Progenitor cell of endocrine pancreas (in vitro differentiated cells): ENCODE measurements at regions not wholly inside any gene's neighbourhood (a gene's known extent, or its start where the extent isn't known, plus 50 kb on each side); places are given as distances from the start of the nearest gene placed in this dataset.

Experiments used
- DNase-seq: peaks from one replicate; pipeline ENCODE4 v3.0.0; 2021; ENCODE audit warnings: low spot score; ENCODE audit not compliant: unreplicated experiment
- H3K27ac Mint-ChIP-seq: 2 replicates; pipeline ENCODE4 v1.8.0; 2021; ENCODE audit warnings: mild to moderate bottlenecking, moderate library complexity, mixed read lengths
- H3K27me3 Mint-ChIP-seq: 2 replicates; pipeline ENCODE4 v1.8.0; 2021; ENCODE audit warnings: mixed read lengths
- H3K36me3 Mint-ChIP-seq: 2 replicates; pipeline ENCODE4 v1.8.0; 2022; ENCODE audit warnings: mixed read lengths; ENCODE audit not compliant: insufficient read depth
- H3K4me1 Mint-ChIP-seq: 2 replicates; pipeline ENCODE4 v1.8.0; 2021; ENCODE audit warnings: low read depth, mixed read lengths
- H3K4me3 Mint-ChIP-seq: 2 replicates; pipeline ENCODE4 v1.8.0; 2021; ENCODE audit warnings: low read depth, mild to moderate bottlenecking, moderate library complexity, mixed read lengths
- H3K9me3 Mint-ChIP-seq: 2 replicates; pipeline ENCODE4 v1.8.0; 2021; ENCODE audit warnings: low read depth, mixed read lengths
- TF ChIP-seq, protein P1 (sequence below): fragments of 200-600 bp; sonication (generic); IDR thresholded peaks from one replicate; pipeline ENCODE4 v1.5.0; 2021; ENCODE audit warnings: antibody characterized with exemption, mild to moderate bottlenecking; ENCODE audit not compliant: unreplicated experiment

DNA sequence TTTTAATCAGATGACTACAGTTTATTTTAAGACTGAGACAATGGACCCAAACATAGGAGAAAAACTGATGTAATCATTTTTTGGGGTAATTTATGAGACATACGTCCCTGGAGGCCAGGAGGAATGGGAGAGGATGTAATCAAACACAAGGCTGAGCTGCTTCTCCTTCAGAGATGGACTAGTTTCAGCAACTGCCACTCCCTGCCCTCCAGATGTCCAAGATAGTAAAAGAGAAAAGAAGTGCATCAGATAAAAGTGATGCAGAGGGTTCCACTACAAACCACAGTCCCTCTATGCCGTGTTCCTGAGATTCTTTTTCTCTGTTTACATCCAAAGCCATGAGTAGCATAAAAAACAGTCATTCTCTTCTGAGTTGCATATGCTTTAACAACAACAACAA, 101.1 kb downstream of the DACT1 start:
- no peaks in the 10 kb centered on the region for H3K9me3 Mint-ChIP-seq
- H3K4me1 Mint-ChIP-seq, result peaks cover 13% of the 10 kb centered on the region
- no peaks in the 10 kb centered on the region for H3K36me3 Mint-ChIP-seq
- DNase-seq, result no peak
- H3K4me3 Mint-ChIP-seq, result no peak overlapping the region
- TF ChIP-seq, protein P1, sequence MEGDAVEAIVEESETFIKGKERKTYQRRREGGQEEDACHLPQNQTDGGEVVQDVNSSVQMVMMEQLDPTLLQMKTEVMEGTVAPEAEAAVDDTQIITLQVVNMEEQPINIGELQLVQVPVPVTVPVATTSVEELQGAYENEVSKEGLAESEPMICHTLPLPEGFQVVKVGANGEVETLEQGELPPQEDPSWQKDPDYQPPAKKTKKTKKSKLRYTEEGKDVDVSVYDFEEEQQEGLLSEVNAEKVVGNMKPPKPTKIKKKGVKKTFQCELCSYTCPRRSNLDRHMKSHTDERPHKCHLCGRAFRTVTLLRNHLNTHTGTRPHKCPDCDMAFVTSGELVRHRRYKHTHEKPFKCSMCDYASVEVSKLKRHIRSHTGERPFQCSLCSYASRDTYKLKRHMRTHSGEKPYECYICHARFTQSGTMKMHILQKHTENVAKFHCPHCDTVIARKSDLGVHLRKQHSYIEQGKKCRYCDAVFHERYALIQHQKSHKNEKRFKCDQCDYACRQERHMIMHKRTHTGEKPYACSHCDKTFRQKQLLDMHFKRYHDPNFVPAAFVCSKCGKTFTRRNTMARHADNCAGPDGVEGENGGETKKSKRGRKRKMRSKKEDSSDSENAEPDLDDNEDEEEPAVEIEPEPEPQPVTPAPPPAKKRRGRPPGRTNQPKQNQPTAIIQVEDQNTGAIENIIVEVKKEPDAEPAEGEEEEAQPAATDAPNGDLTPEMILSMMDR, result no peak
- H3K27me3 Mint-ChIP-seq, result peaks cover 7% of the 10 kb centered on the region
- no peak overlapping the region for H3K27ac Mint-ChIP-seq

DNA sequence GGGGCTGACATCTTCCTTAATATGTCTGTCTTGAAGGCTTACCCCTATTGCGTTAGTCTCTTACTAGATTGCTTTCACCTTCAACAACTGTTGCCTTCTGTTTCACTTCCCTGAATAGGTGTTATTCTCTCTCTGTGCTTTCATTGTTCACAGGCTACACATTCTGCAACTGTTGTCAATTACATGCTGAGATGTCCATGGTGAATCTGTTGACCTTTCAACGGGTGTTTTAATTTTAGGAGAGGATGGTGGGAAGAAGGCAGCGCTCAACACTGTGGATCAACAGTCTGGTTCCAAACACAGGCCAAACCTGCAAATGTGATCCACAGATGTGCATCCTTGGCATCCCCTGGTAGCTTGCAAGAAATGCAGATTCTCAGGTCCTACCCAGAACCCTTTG, 101.9 kb downstream of the DACT1 start:
- Mint-ChIP-seq H3K4me3 (no peak overlapping the region), H3K36me3 (no peaks in the 10 kb centered on the region), H3K27me3 (peaks cover 7% of the 10 kb centered on the region), H3K27ac (no peak overlapping the region), H3K9me3 (no peaks in the 10 kb centered on the region), H3K4me1 (peaks cover 17% of the 10 kb centered on the region)
- TF ChIP-seq, protein P1, result no peak
- DNase-seq, result no peak

DNA sequence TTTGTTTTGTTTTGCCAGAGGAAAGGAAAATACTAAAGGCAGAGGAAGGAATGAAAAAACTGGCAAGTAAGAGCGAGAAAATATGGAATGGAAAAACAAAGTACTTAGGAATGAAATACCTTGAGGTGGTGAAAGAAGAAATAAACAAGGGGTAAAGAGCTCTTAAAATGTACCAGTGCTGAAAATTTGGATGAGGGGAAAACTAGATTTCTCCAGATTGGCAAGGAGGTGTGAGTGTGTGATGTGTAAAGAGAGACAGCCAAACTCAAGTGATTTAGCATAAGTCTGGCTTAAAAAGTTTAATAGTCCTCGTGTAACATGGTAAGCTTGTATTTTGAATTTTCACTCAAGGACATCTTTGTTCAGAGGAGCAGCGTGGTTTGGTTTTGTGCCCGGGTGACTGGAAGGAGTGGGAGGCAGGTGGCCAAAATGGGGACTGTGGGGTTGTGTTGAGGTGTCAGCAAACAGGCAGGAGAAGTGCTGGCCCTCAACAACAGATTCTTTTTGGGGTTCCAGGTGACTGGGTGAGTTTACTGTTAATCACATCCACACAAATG, 102.7 kb downstream of the DACT1 start:
- Mint-ChIP-seq H3K4me1 (peaks cover 21% of the 10 kb centered on the region), H3K27me3 (peaks cover 7% of the 10 kb centered on the region), H3K27ac (no peak overlapping the region), H3K9me3 (no peaks in the 10 kb centered on the region), H3K36me3 (no peaks in the 10 kb centered on the region), H3K4me3 (no peak overlapping the region)
- TF ChIP-seq, protein P1, result no peak
- no peak for DNase-seq

DNA sequence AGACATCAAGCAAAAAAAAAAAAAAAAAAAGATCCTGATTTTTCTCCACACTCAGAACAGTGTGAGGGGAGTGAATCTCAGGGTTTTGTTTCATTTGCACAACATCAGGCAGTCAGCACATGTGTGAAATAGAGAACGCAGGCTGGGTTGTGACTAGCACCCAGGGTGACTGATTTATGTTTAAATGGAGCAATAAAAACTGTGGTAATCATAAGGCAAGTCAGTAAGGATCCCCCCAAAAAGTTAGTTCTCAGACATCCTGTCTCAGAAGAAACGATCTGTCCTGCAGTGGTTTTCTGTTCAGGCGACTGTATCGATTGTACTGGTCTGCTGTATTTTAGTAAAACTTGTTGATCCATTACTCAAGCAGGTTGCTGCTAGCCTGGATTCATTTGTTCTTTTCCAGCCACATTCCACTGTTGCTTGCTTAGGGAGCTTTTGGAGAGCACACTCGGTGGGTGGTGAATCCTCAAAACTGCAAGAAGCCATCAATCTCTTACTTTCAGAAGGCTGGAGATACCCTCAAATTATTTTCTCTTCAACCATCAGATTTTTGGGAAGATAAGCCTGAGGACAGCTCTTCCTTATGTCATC, 107.1 kb downstream of the DACT1 start:
- Mint-ChIP-seq H3K27me3 (peaks cover 7% of the 10 kb centered on the region), H3K36me3 (no peaks in the 10 kb centered on the region), H3K9me3 (no peaks in the 10 kb centered on the region), H3K4me1 (peaks cover 22% of the 10 kb centered on the region), H3K27ac (no peak overlapping the region), H3K4me3 (no peak overlapping the region)
- no peak for DNase-seq
- TF ChIP-seq, protein P1, result no peak

DNA sequence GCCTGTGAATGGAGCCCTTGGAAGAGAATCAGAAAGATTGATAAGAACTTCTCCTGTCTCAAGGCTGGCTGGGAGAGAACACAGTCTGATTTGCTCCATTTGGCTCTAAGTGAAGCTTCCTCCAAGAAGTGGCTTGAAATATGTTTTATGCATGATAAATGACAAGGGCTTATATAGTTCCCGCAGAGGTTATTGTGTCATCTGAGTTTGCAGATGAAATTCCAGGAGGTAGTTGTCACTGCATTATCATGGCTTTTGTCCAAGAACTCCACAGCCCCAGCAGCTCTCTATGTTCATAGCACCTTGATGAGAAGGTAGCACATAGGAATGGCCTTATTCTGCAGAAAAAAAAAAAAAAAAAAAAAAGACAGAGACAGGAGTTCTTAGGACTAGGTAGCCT, 108.5 kb downstream of the DACT1 start:
- H3K36me3 Mint-ChIP-seq, result no peaks in the 10 kb centered on the region
- TF ChIP-seq, protein P1, result no peak
- peaks cover 15% of the 10 kb centered on the region for H3K4me1 Mint-ChIP-seq
- no peaks in the 10 kb centered on the region for H3K9me3 Mint-ChIP-seq
- H3K27ac Mint-ChIP-seq, result no peak overlapping the region
- H3K27me3 Mint-ChIP-seq, result no peaks in the 10 kb centered on the region
- no peak overlapping the region for H3K4me3 Mint-ChIP-seq
- DNase-seq, result no peak
